ENCODE measurements at regions not wholly inside any gene's neighbourhood (a gene's known extent, or its start where the extent isn't known, plus 50 kb on each side); places are given as distances from the start of the nearest gene placed in this dataset.
"Not testable (repeated sequence)": the region's sequence is repeated elsewhere in the genome, so short reads cannot be mapped to it uniquely, and the experiment has no call there.

DNA sequence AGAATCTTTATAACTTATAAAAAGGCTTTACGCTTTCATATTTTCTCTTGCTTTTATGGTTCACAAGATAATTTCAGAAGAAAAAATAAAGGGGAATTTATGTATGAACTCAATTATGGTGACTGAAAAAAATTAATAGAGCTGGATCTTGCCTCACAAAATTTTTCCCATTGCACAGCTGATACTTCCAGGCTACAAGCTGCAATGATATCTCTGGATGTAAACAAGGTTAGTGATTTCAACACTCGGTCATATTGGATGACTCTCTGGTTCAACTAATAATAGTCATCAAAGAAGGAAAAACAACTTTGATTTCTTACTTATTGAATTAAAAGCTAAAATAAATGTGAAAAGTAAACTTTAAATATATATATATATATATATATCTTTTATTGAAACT lies 868.0 kb downstream of the FAT4 start:
- Histone ChIP-seq H3K36me3 (no peaks in the 10 kb centered on the region), H3K27ac (no peak overlapping the region), H3K27me3 (no peaks in the 10 kb centered on the region), H3K4me3 (no peak overlapping the region), H3K9me3 (no peaks in the 10 kb centered on the region), H3K4me1 (no peaks in the 10 kb centered on the region)
- WGBS, result 93% methylated on average over 2 of the region's 2 CpGs
- TF ChIP-seq EP300 (IDR thresholded peaks at IDR 0.05), result no peak
- TF ChIP-seq, protein P1, sequence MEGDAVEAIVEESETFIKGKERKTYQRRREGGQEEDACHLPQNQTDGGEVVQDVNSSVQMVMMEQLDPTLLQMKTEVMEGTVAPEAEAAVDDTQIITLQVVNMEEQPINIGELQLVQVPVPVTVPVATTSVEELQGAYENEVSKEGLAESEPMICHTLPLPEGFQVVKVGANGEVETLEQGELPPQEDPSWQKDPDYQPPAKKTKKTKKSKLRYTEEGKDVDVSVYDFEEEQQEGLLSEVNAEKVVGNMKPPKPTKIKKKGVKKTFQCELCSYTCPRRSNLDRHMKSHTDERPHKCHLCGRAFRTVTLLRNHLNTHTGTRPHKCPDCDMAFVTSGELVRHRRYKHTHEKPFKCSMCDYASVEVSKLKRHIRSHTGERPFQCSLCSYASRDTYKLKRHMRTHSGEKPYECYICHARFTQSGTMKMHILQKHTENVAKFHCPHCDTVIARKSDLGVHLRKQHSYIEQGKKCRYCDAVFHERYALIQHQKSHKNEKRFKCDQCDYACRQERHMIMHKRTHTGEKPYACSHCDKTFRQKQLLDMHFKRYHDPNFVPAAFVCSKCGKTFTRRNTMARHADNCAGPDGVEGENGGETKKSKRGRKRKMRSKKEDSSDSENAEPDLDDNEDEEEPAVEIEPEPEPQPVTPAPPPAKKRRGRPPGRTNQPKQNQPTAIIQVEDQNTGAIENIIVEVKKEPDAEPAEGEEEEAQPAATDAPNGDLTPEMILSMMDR (IDR thresholded peaks at IDR 0.05), result no peak
- no peak for TF ChIP-seq POLR2A (IDR thresholded peaks at IDR 0.05)
- no peak for TF ChIP-seq POLR2AphosphoS5 (IDR thresholded peaks at IDR 0.05)
- DNase-seq (ENCODE audit: low spot score in 2 of 2), result no peak

DNA sequence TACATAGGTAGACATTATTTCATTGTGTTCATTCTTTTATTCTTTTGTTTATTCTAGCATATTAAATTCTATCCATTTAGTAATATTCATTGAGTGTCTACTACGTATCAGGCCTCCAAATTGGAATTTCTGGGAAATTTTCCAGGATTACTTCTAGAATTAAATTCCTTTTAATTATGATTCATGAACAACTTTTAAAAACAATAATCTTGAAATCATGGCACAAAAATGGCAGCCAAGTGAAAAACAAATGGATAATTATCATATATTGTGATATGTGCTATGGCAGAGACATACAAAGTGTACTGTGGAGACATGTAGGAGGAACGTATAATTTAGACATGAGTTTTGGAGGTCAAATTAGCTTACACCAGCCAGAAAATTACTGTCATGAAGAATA lies 868.5 kb downstream of the FAT4 start:
- Histone ChIP-seq H3K4me1 (no peaks in the 10 kb centered on the region), H3K36me3 (no peaks in the 10 kb centered on the region), H3K27ac (no peak overlapping the region), H3K27me3 (no peaks in the 10 kb centered on the region), H3K9me3 (no peaks in the 10 kb centered on the region), H3K4me3 (no peak overlapping the region)
- TF ChIP-seq EP300 (IDR thresholded peaks at IDR 0.05), result no peak
- no peak for TF ChIP-seq POLR2AphosphoS5 (IDR thresholded peaks at IDR 0.05)
- TF ChIP-seq, protein P1 (IDR thresholded peaks at IDR 0.05), result no peak
- no peak for TF ChIP-seq POLR2A (IDR thresholded peaks at IDR 0.05)
- no peak for DNase-seq (ENCODE audit: low spot score in 2 of 2)
- 61% methylated on average over 2 of the region's 2 CpGs for WGBS

DNA sequence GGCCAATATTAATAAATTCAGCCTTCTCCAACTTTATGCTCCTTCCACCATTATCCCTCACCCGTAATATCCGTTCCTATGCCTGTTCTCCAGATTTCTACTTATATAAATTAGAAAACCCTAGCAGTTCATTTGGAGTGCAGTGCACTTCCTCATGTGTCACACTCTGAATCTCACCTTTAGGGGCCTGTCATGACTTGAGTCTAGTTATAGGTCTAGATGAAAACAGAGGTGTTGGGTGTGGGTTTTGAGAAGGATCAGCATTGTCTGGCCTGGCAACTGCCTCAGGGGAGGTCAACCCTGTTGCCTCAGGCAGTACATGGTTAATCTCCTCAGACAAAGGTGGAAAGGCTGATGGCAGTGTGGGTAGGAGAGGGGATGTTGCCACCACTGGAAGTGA lies 876.8 kb downstream of the FAT4 start:
- Histone ChIP-seq H3K4me3 (no peak overlapping the region), H3K27me3 (no peaks in the 10 kb centered on the region), H3K27ac (no peak overlapping the region), H3K4me1 (no peaks in the 10 kb centered on the region), H3K9me3 (no peaks in the 10 kb centered on the region), H3K36me3 (no peaks in the 10 kb centered on the region)
- DNase-seq (ENCODE audit: low spot score in 2 of 2), result no peak
- 98% methylated on average over 2 of the region's 2 CpGs for WGBS
- no peak for TF ChIP-seq POLR2A (IDR thresholded peaks at IDR 0.05)
- TF ChIP-seq POLR2AphosphoS5 (IDR thresholded peaks at IDR 0.05), result no peak
- TF ChIP-seq EP300 (IDR thresholded peaks at IDR 0.05), result no peak
- TF ChIP-seq, protein P1 (IDR thresholded peaks at IDR 0.05), result no peak

DNA sequence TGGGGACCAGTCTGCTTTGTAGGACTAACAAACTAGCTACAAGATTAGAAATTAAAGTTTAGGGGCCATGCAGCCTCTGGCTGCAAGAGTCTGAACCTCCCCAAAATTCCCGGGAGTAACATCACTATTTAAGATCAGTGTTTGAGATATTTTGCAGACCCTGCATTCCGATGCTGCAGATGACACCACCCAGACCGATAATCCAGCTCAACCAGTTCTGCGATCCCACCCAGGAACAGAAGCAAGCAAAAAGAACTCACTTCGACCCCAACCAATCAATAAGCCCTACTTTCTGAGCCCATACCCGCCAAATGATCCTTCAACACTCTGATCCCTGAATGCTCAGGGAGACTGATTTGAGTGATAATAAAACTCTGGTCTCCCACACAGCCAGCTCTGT lies 877.8 kb downstream of the FAT4 start:
- H3K9me3 ChIP-seq, result no peaks in the 10 kb centered on the region
- no peaks in the 10 kb centered on the region for H3K27me3 ChIP-seq
- WGBS, result 57% methylated on average over 6 of the region's 6 CpGs
- no peaks in the 10 kb centered on the region for H3K4me1 ChIP-seq
- DNase-seq (ENCODE audit: low spot score in 2 of 2), result no peak
- H3K4me3 ChIP-seq, result no peak overlapping the region
- TF ChIP-seq EP300 (IDR thresholded peaks at IDR 0.05), result no peak
- no peak for TF ChIP-seq POLR2AphosphoS5 (IDR thresholded peaks at IDR 0.05)
- TF ChIP-seq, protein P1 (IDR thresholded peaks at IDR 0.05), result no peak
- TF ChIP-seq POLR2A (IDR thresholded peaks at IDR 0.05), result no peak
- H3K36me3 ChIP-seq, result no peaks in the 10 kb centered on the region
- no peak overlapping the region for H3K27ac ChIP-seq

DNA sequence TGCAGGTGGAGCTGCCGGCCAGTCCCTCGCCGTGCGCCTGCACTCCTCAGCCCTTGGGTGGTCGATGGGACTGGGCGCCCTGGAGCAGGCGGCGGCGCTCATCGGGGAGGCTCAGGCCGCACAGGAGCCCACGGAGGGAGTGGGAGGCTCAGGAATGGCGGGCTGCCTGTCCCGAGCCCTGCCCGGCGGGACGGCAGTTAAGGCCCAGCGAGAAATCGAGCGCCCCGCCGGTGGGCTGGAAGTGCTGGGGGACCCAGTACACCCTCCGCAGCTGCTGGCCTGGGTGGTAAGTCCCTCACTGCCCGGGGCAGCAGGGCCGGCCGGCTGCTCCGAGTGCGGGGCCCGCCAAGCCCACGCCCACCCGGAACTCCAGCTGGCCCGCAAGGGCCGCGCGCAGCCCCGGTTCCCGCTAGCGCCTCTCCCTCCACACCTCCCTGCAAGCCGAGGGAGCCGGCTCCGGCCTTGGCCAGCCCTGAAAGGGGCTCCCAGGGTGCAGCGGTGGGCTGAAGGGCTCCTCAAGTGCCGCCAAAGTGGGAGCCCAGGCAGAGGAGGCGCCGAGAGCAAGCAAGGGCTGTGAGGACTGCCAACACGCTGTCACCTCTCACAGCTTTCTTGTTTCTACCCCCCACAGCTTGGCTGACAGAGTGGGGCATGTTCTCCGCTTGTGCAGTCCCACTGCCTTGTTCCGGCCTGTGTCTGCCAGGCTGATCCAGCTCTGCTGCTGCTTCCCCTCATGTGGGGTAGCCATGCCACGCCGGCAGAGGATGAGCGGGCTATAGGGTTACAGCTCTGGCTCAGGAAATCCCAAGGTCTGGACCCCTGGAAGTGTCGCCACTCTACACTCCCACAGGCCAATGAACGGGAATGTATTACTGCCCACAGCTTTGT lies 886.7 kb downstream of the FAT4 start:
- WGBS, result 99% methylated on average over 13 of the region's 53 CpGs
- not testable (repeated sequence) for DNase-seq (ENCODE audit: low spot score in 2 of 2)

More for the DNA sequence above, 886.7 kb downstream of the FAT4 start:
- not testable (repeated sequence) for H3K27ac ChIP-seq, H3K4me1 ChIP-seq, H3K36me3 ChIP-seq, H3K27me3 ChIP-seq, H3K4me3 ChIP-seq, H3K9me3 ChIP-seq

All from suprapubic skin (tissue), 4 donors.